Common myeloid progenitor, CD34-positive (primary cell): ENCODE measurements at regions not wholly inside any gene's neighbourhood (a gene's known extent, or its start where the extent isn't known, plus 50 kb on each side); places are given as distances from the start of the nearest gene placed in this dataset.

Experiments
- CTCF ChIA-PET: fragments of 350-600 bp; sonication (Branson Sonifier 250); formaldehyde crosslinking; loops from one replicate; lab custom pipeline; 2021; ENCODE audit warnings: antibody characterized with exemption; lab: Charles Lee
- POLR2A ChIA-PET: fragments of 350-600 bp; sonication (Branson Sonifier 250); formaldehyde crosslinking; loops from one replicate; lab custom pipeline; 2021; ENCODE audit warnings: antibody characterized with exemption; lab: Charles Lee
- DNase-seq, 3 donors: peaks; one replicate each; pipeline versions ENCODE4 v3.0.0 to v3.0.0-alpha.2; 2013
- H3K27ac ChIP-seq, 2 experiments: 1 replicate in 1 of 2; 2 replicates in 1 of 2; pipeline ENCODE4 v1.7.0; 2013; ENCODE audit warnings: inconsistent platforms in 2 of 2, low read length in 2 of 2, mild to moderate bottlenecking in 2 of 2, low read depth in 1 of 2, moderate library complexity in 1 of 2; ENCODE audit not compliant: severe bottlenecking in 2 of 2, insufficient read depth in 1 of 2, poor library complexity in 1 of 2
- H3K27me3 ChIP-seq, 5 experiments: replicated peaks in 2 of 5; 1 replicate in 3 of 5; 2 replicates in 2 of 5; pipeline versions ENCODE4 v1.6.1 to v1.7.0; 2013; ENCODE audit warnings: low read length in 4 of 5, mild to moderate bottlenecking in 2 of 5, moderate library complexity in 2 of 5, inconsistent platforms in 1 of 5; ENCODE audit not compliant: insufficient read depth in 5 of 5, control insufficient read depth in 4 of 5
- H3K36me3 ChIP-seq, 4 experiments: 1 replicate in 2 of 4; 2 replicates in 2 of 4; pipeline versions ENCODE4 v1.6.1 to v1.7.0; 2013; ENCODE audit warnings: low read length in 3 of 4, control low read depth in 1 of 4, mild to moderate bottlenecking in 1 of 4; ENCODE audit not compliant: control insufficient read depth in 4 of 4, insufficient read depth in 4 of 4
- H3K4me1 ChIP-seq, 4 experiments: 1 replicate in 3 of 4; 2 replicates in 1 of 4; pipeline versions ENCODE4 v1.6.1 to v1.7.1; 2013; ENCODE audit warnings: low read length in 3 of 4, mild to moderate bottlenecking in 3 of 4, control low read depth in 1 of 4, inconsistent platforms in 1 of 4, moderate library complexity in 1 of 4; ENCODE audit not compliant: control insufficient read depth in 4 of 4, insufficient read depth in 4 of 4; ENCODE audit errors: control extremely low read depth in 1 of 4
- H3K4me3 ChIP-seq, 7 experiments: 1 replicate in 4 of 7; 2 replicates in 3 of 7; pipeline versions ENCODE4 v1.5.1 to v1.7.0; 2013; ENCODE audit warnings: mild to moderate bottlenecking in 7 of 7, low read length in 6 of 7, moderate library complexity in 6 of 7, inconsistent platforms in 2 of 7, low read depth in 2 of 7, control low read depth in 1 of 7; ENCODE audit not compliant: insufficient read depth in 4 of 7, control insufficient read depth in 1 of 7; ENCODE audit errors: extremely low read depth in 1 of 7
- H3K9me3 ChIP-seq, 5 experiments: 1 replicate in 4 of 5; 2 replicates in 1 of 5; pipeline versions ENCODE4 v1.6.1 to v1.7.1; 2013; ENCODE audit warnings: low read length in 4 of 5, mild to moderate bottlenecking in 2 of 5, inconsistent platforms in 1 of 5, low read depth in 1 of 5, moderate library complexity in 1 of 5; ENCODE audit not compliant: control insufficient read depth in 4 of 5, insufficient read depth in 2 of 5; ENCODE audit errors: control extremely low read depth in 1 of 5
- WGBS: methylation state at CpG from one replicate; pipeline ENCODE4 v1.1.5; 2013; ENCODE audit not compliant: insufficient coverage; 5-methylcytosine and 5-hydroxymethylcytosine counted together

DNA sequence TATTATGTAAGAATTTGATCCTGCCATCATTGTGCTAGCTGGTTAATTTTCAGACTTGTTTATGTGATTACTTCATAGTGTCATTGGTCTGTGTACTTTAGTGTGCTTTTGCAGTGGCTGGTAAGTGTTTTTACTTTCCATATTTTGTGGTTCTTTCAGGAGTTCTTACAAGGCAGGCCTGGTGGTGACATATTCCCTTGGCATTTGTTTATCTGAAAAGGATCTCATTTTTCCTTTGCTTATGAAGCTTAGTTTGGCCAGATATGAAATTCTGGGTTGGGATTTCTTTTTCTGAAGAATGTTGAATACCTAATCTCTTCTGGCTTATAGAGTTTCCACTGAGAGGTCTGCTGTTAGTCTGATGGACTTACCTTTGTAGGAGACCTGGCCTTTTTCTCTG lies 72.8 kb upstream of the MC4R start:
- no peaks in the 10 kb centered on the region for H3K36me3 ChIP-seq
- H3K4me1 ChIP-seq = no peaks in the 10 kb centered on the region
- CTCF ChIA-PET = no interaction called here
- H3K4me3 ChIP-seq = no peak overlapping the region
- no peak overlapping the region for H3K27ac ChIP-seq
- H3K27me3 ChIP-seq = no peaks in the 10 kb centered on the region
- POLR2A ChIA-PET = no interaction called here
- peaks cover 0 to 2% (median 0%) of the 10 kb centered on the region in 5 experiments for H3K9me3 ChIP-seq
- DNase-seq = no peak

DNA sequence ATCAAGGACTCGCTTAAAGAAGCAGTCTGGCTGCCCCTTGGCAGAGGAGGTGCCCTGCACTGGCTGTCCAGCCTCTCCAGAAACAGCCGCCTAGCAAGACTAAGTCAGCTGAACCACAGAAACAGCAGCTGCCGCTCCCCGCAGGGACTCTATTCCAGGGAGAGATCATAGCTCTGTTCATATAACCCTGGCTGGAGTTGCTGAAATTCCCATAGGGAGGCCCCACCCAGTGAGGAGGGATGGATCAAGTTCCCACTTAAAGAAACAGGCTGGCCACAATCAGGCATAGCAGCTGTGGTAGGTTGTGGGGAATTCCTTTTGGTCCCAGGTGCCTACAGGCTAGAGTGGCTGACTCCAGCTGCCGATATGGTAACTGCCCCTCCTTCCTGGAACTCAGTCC lies 74.2 kb upstream of the MC4R start:
- Histone ChIP-seq H3K27ac (no peak overlapping the region), H3K4me1 (no peaks in the 10 kb centered on the region), H3K27me3 (no peaks in the 10 kb centered on the region), H3K36me3 (no peaks in the 10 kb centered on the region), H3K4me3 (no peak overlapping the region), H3K9me3 (peaks cover 0 to 2% (median 0%) of the 10 kb centered on the region in 5 experiments)
- POLR2A ChIA-PET = no interaction called here
- WGBS = 96% methylated on average over 4 of the region's 5 CpGs
- no peak for DNase-seq
- CTCF ChIA-PET = no interaction called here

DNA sequence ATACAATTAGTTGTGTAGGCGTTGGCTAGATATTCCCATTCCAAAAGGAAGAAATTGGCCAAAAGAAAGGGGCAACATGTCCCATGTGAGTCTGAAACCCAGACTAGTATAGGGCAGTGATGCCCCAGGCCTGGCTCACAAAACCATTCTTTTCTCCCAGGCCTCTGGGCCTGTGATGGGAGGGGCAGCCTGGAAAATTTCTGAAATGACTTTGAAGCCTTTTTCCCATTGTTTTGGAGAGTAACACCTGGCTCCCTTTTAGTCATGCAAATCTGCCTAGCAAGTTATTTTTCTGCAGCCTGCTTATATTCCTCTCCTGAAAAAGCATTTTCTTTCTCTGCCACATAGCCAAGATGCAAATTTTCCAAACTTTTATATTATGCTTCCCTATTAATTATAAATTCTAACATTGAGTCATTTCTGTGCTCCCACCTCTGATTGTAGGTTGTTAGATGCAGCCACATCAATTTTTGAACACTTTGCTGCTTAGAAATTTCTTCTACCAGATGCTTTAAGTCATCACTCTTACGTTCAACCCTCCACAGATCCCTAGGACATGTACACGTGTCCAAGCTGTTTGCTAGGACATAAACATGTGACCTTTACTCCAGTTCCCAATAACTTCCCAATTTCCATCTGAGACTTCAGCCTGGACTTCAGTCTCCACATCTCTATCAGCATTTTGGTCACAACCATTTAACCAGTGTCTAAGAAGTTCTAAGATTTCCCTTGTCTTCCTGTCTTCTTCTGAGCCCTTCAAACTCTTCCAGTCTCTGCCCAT lies 76.1 kb upstream of the MC4R start:
- ChIA-PET POLR2A (no interaction called here), CTCF (no interaction called here)
- no peaks in the 10 kb centered on the region for H3K27me3 ChIP-seq
- H3K4me3 ChIP-seq = no peak overlapping the region
- H3K9me3 ChIP-seq = peaks cover 0 to 2% (median 0%) of the 10 kb centered on the region in 5 experiments
- H3K36me3 ChIP-seq = no peaks in the 10 kb centered on the region
- no peak overlapping the region for H3K27ac ChIP-seq
- no peak for DNase-seq
- no peaks in the 10 kb centered on the region for H3K4me1 ChIP-seq
- WGBS = 100% methylated on average over 3 of the region's 3 CpGs

DNA sequence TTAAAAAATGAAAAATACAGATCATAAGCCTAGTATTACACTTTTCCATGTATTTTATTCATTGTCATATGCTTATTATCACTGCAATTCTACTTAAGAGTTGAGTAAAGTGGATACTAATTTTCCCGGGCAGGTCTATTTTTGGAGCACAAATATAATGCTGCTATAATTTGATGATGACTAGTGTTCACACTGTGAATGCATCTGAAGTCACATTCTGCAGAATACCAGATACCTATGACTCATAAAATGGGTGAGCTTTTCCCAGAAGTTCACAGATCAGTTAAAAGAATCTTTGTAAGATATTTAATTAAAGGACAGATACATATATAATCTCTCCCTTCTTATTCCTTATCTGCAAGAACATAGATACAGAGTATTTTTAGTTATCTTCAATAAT lies 79.8 kb upstream of the MC4R start:
- H3K9me3 ChIP-seq = peaks cover 0 to 1% (median 0%) of the 10 kb centered on the region in 5 experiments
- no peak overlapping the region for H3K4me3 ChIP-seq
- no peaks in the 10 kb centered on the region for H3K36me3 ChIP-seq
- POLR2A ChIA-PET = no interaction called here
- no peak overlapping the region for H3K27ac ChIP-seq
- no CpG with 5 or more reads among the region's 1 CpG for WGBS
- CTCF ChIA-PET = no interaction called here
- no peak for DNase-seq
- no peaks in the 10 kb centered on the region for H3K4me1 ChIP-seq
- no peaks in the 10 kb centered on the region for H3K27me3 ChIP-seq

DNA sequence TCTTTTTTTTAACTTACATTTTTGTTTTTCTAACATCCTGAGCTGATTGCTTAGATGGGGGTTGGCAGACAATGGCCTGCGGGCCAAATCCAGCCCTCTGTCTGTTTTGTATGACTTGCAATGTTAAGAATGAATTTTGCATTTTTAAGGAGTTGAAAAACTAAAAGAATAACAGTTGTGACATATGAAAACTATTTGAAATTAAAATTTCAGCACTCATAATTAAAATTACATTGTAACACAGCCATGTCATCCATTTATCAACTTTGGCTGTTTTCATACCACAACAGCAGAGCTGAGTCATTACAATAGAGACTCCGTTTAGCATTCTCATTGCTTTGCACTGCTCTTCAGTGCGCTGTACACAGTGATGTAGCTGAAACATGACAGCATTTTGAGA lies 94.1 kb upstream of the MC4R start:
- no peak for DNase-seq
- WGBS = 100% methylated on average over 1 of the region's 3 CpGs
- ChIA-PET POLR2A (no interaction called here), CTCF (no interaction called here)
- Histone ChIP-seq H3K4me1 (no peaks in the 10 kb centered on the region), H3K27me3 (no peaks in the 10 kb centered on the region), H3K27ac (no peak overlapping the region), H3K4me3 (no peak overlapping the region), H3K36me3 (no peaks in the 10 kb centered on the region), H3K9me3 (peaks cover 0 to 1% (median 0%) of the 10 kb centered on the region in 5 experiments)

DNA sequence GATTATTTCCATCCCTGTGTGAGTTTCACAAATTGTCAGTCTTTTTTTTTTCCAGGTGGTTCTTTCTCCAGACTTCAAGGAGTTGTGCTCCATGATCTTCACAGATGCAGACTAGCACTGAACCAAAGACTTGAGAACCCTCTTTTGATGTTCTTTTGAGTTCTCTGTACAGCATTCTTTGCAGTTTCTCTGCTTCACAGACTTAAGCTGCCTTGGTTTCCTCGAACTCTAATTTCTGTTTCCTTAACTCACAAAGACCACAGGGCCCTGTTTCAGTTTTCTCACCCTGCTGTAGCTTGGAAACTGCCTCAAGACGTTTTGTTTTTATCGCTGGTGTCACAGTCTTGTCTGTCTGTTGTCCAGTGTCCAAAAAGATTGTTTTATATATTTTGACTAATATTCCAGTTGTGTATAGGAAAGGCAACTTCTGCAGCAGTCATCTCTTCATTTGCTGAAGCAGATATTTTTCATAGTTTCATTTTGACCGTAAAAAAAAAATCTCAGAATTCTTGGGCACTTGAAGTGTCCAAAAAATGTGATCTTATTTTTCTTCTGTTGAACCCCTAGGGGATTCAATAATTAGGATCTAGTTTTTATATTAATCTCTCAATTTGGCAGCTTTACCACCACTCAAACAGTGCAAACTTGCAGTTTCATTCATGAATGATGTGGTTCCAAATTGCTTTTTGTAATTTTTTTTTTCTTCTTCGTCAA lies 97.0 kb upstream of the MC4R start:
- no peak overlapping the region for H3K4me3 ChIP-seq
- POLR2A ChIA-PET = no interaction called here
- CTCF ChIA-PET = interaction anchor here (0.7 to 0.8 kb wide), 3 partner anchors 44 to 1265 kb away, joined by 3 read pairs; no protein-coding TSS in a partner anchor
- no peak for DNase-seq
- H3K27ac ChIP-seq = no peak overlapping the region
- H3K9me3 ChIP-seq = peaks cover 0 to 1% (median 0%) of the 10 kb centered on the region in 5 experiments
- H3K36me3 ChIP-seq = no peaks in the 10 kb centered on the region
- H3K4me1 ChIP-seq = no peaks in the 10 kb centered on the region
- WGBS = 100% methylated on average over 2 of the region's 5 CpGs
- no peaks in the 10 kb centered on the region for H3K27me3 ChIP-seq

DNA sequence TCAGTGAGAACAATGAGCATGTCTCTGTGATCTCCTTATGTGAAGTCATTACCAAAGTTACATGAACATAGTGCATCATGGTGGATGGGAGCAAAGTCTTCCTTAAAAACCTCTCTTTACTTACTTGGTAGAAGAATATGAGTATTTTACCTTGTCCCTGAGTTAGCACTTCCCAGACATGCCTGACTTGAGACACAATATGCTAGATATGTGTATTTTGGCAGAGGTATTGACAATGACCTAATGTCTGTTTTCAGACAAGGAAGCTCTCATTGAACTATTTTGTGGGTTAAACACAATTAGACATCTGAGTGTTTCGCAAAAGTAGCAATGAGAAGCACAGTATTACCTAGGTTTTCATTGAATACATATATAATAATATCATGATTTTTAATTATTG lies 99.1 kb upstream of the MC4R start:
- ChIA-PET CTCF (no interaction called here), POLR2A (no interaction called here)
- peaks cover 0 to 1% (median 0%) of the 10 kb centered on the region in 5 experiments for H3K9me3 ChIP-seq
- no peak overlapping the region for H3K27ac ChIP-seq
- H3K4me1 ChIP-seq = no peaks in the 10 kb centered on the region
- H3K4me3 ChIP-seq = no peak overlapping the region
- H3K36me3 ChIP-seq = no peaks in the 10 kb centered on the region
- no peaks in the 10 kb centered on the region for H3K27me3 ChIP-seq
- WGBS = no CpG with 5 or more reads among the region's 1 CpG
- DNase-seq = no peak
